Activated T-helper 17 cell treated with anti-CD3 and anti-CD28 coated beads, Interleukin-2, amount 50 U/mL, for 72 hours (primary cell): ENCODE measurements at regions not wholly inside any gene's neighbourhood (a gene's known extent, or its start where the extent isn't known, plus 50 kb on each side); places are given as distances from the start of the nearest gene placed in this dataset.
A peak's percentile ranks its signal among the peaks of the same experiment; 100 is the strongest.
"Not testable (repeated sequence)": the region's sequence is repeated elsewhere in the genome, so short reads cannot be mapped to it uniquely, and the experiment has no call there.

Experiments
- ATAC-seq: fragments of 150-1000 bp; cut with Tn5 transposase; replicated peaks from 2 replicates; pipeline ENCODE4 v1.10.0; 2021; ENCODE audit warnings: mild to moderate bottlenecking, moderate library complexity
- H3K27ac Mint-ChIP-seq: one replicate; pipeline ENCODE4 v1.8.0; 2022; ENCODE audit warnings: mixed read lengths
- H3K27me3 Mint-ChIP-seq: one replicate; pipeline ENCODE4 v1.8.0; 2022; ENCODE audit warnings: mixed read lengths
- H3K36me3 Mint-ChIP-seq: one replicate; pipeline ENCODE4 v1.8.0; 2022; ENCODE audit warnings: low read depth, mild to moderate bottlenecking, mixed read lengths
- H3K4me1 Mint-ChIP-seq: one replicate; pipeline ENCODE4 v1.8.0; 2022; ENCODE audit warnings: mixed read lengths
- H3K4me3 Mint-ChIP-seq: one replicate; pipeline ENCODE4 v1.8.0; 2022; ENCODE audit warnings: mild to moderate bottlenecking, mixed read lengths
- H3K9me3 Mint-ChIP-seq: one replicate; pipeline ENCODE4 v1.8.0; 2022; ENCODE audit warnings: mixed read lengths

DNA sequence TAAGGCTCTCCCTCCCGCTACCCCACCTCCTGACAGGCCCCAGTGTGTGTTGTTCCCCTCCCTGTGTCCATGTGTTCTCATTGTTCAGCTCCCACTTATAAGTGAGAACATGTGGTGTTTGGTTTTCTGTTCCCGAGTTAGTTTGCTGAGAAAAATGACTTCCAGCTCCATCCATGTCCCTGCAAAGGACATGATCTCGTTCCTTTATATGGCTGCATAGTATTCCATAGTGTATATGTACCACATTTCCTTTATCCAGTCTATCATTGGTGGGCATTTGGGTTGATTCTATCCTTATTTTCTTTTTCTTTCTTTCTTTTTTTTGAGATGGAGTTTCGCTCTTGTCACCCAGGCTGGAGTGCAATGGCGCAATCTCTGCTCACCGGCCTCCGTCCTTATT, 57.8 kb upstream of the RASSF3 start:
- H3K27me3 Mint-ChIP-seq, H3K4me3 Mint-ChIP-seq, H3K4me1 Mint-ChIP-seq, ATAC-seq, H3K27ac Mint-ChIP-seq, H3K36me3 Mint-ChIP-seq, H3K9me3 Mint-ChIP-seq: not testable (repeated sequence)

GRCh38 chr12:64553689-64554088, 56.6 kb upstream of the RASSF3 start:
- not testable (repeated sequence) for H3K4me3 Mint-ChIP-seq, H3K9me3 Mint-ChIP-seq, H3K36me3 Mint-ChIP-seq, H3K4me1 Mint-ChIP-seq, H3K27ac Mint-ChIP-seq, ATAC-seq, H3K27me3 Mint-ChIP-seq

- no peaks in the 10 kb centered on the region for H3K27me3 Mint-ChIP-seq
- H3K9me3 Mint-ChIP-seq = no peaks in the 10 kb centered on the region
- no peaks in the 10 kb centered on the region for H3K36me3 Mint-ChIP-seq
- H3K4me1 Mint-ChIP-seq = peaks cover 1% of the 10 kb centered on the region
- H3K27ac Mint-ChIP-seq = no peak overlapping the region
- ATAC-seq = no peak
- H3K4me3 Mint-ChIP-seq = no peak overlapping the region
Measured at GRCh38 chr12:64556231-64556630, 54.1 kb upstream of the RASSF3 start.

DNA sequence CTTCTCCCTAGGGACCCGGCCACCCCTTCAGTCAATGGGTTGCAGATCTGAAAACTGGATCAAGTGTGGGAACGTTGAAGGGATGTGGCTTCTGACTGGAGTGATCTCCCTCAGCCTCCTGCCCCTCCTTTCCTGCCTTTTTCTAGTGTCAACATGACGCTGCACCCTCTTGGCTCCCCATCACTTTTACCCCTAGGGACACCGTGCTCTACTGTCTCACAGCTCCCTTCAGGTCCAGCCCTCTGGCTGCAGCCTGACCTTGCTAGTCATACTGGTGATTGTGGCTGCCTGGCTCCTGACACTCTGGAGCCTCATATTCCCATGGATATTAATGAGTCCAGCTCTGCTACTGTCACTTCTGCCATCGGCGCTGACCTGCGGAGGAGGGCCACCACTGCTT, 51.5 kb upstream of the RASSF3 start:
- Mint-ChIP-seq H3K9me3 (no peaks in the 10 kb centered on the region), H3K4me3 (no peak overlapping the region), H3K27me3 (no peaks in the 10 kb centered on the region), H3K27ac (no peak overlapping the region), H3K4me1 (peaks cover 5% of the 10 kb centered on the region), H3K36me3 (no peaks in the 10 kb centered on the region)
- ATAC-seq = no peak

DNA sequence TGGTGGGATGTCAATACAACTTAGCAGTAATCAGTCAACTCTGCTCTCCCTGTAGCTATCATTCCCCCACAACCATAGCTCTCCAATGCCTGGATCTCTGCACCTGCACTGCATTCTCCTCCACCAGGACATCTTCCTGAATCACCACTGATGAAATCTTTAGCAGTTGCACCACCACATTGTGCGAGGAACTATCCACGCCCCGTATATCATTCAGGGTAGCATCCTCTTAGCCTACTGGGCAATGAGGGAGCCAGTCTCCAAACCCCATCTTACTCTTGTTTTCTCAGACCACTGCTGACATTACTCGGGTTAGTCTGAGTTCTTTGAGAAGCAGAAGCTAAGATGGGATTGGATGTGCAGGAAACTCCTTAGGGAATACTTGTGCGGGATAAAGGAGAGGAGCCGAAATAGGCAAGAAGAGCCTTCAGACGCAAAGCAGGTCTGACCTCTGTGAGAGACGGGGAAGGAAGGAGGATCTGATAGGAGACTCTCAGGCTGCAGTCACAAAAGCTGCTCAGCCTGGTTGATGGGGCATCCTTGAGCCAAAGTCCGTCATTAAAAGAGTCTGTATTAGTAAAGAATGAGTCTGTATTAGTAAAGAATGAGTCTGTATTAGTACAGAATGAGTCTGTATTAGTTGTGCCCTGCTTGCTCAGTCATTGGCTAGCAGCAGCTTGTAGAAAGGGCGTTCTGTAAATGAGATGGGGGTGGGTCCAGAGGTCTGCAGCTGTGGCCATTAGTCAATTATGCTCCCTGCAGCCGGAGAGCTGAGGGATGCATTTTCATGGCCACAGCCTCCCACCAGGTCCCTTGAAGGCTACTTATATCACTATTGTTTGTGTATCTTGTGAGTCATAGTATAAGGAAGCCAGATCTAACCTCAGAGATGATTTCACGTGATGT, 49.6 kb upstream of the RASSF3 start:
- Mint-ChIP-seq H3K27me3 (no peaks in the 10 kb centered on the region), H3K4me1 (peaks cover 5% of the 10 kb centered on the region), H3K4me3 (no peak overlapping the region), H3K9me3 (no peaks in the 10 kb centered on the region), H3K27ac (no peak overlapping the region), H3K36me3 (no peaks in the 10 kb centered on the region)
- ATAC-seq = peak; percentile 52
